ENCODE measurements at regions not wholly inside any gene's neighbourhood (a gene's known extent, or its start where the extent isn't known, plus 50 kb on each side); places are given as distances from the start of the nearest gene placed in this dataset.
"Not testable (repeated sequence)": the region's sequence is repeated elsewhere in the genome, so short reads cannot be mapped to it uniquely, and the experiment has no call there.

DNA sequence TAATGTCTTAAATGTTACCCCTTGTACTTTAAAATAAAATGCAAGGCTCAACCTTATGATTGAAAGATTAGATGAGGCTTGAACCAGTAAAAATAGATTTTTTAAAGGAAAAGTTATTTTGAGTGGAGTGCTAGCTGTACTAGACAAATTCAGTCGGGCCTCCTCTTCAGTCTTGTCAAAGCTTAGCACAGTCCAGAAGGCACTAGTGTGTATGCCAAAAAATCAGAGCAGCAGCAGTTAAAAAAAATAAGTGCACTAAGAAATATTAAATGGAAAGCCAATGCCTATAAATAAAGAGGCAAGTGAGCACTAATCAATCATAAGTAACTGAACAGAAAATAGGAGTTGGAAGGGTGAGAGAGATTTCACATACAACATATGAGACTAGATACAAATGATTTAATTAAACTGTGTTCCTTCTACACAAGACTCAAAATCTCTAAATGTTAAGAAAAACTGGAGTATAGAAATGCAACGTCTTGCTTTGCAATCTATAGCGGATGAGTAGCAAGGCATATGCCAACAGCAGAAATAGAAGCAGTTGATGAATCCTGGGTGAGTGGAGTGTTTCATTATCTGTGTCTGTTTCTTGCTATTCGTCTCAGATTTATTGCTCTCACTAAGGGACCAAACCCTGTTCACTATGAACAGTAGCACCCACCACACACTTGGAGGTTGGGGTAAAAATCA lies 172.1 kb downstream of the ETNK1 start:
- no peak overlapping the region for H3K4me3 Mint-ChIP-seq
- DNase-seq (no peak), ATAC-seq (replicated peaks) (no peak)
- H3K27ac Mint-ChIP-seq, result no peak overlapping the region
- no peaks in the 10 kb centered on the region for H3K4me1 Mint-ChIP-seq (ENCODE audit: low read depth in 2 of 2)
- H3K9me3 Mint-ChIP-seq, result no peaks in the 10 kb centered on the region
- H3K27me3 Mint-ChIP-seq, result peaks cover 11 to 16% of the 10 kb centered on the region in 2 donors
- no peaks in the 10 kb centered on the region for H3K36me3 Mint-ChIP-seq (ENCODE audit: insufficient read depth)

DNA sequence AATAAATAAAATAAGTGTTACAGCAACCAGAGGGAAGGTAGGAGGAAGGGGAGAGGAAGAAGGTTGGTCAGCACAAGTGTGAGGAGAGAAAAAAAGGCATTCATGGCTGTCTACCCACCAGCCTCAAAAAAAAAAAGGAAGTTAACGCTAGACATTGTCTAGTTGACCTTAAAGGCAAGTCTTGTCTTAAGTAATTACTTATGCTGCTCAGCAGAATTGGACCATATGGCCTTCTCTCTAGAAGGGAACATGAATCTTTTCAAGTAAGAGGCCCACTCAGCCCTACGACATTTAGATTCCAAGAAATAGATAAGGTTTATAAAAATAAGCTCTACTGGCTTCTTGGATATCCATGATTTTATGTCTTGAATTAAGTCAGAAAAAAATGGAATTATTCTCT lies 172.7 kb downstream of the ETNK1 start:
- peaks cover 5 to 10% of the 10 kb centered on the region in 2 donors for H3K27me3 Mint-ChIP-seq
- ATAC-seq (replicated peaks) (no peak), DNase-seq (no peak)
- no peak overlapping the region for H3K27ac Mint-ChIP-seq
- H3K36me3 Mint-ChIP-seq (ENCODE audit: insufficient read depth), result no peaks in the 10 kb centered on the region
- no peak overlapping the region for H3K4me3 Mint-ChIP-seq
- no peaks in the 10 kb centered on the region for H3K4me1 Mint-ChIP-seq (ENCODE audit: low read depth in 2 of 2)
- H3K9me3 Mint-ChIP-seq, result no peaks in the 10 kb centered on the region

DNA sequence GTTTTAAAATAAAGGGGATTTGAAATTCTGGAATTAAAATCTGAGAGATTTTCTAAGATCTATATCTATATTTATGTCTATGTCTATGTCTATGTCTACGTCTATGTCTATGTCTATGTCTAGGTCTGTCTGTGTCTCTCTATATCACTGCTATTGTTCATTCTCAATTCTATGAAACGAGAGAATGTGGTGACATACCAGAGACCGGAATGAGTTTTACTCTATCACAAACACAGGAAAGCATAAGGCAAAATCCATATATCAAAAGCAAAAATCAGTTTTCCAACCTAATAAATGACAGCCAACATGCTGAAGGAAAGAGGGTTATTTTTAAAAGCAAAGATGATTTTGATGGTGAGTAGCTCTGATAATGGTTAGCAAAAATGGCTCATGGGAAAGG lies 173.1 kb downstream of the ETNK1 start:
- Mint-ChIP-seq H3K27me3 (peaks cover under 1 to 7% of the 10 kb centered on the region in 2 donors), H3K36me3 (ENCODE audit: insufficient read depth) (no peaks in the 10 kb centered on the region), H3K4me3 (no peak overlapping the region), H3K9me3 (no peaks in the 10 kb centered on the region), H3K4me1 (ENCODE audit: low read depth in 2 of 2) (no peaks in the 10 kb centered on the region), H3K27ac (no peak overlapping the region)
- DNase-seq, result no peak
- ATAC-seq (replicated peaks), result no peak

DNA sequence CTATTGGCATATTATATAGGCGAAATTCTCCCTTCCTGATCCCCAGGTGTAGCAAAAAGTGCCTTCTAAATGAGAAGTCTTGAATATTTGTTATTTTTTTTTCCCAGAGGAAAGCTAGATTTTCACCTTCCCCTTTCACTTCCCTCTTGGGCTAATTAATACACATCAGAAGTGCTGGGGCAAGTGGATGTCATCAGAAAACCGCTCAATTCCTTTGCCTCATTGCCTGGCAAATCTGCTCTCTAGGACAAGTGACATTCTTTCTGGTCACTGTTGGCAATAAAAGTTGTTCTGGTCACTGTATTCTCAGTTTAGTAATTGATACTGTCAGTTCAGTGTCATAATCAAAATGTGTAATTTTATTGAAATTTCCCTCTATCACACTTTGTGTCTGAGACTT lies 174.5 kb downstream of the ETNK1 start:
- no peaks in the 10 kb centered on the region for H3K4me1 Mint-ChIP-seq (ENCODE audit: low read depth in 2 of 2)
- H3K27me3 Mint-ChIP-seq, result peaks cover 6 to 7% of the 10 kb centered on the region in 2 donors
- no peaks in the 10 kb centered on the region for H3K36me3 Mint-ChIP-seq (ENCODE audit: insufficient read depth)
- no peaks in the 10 kb centered on the region for H3K9me3 Mint-ChIP-seq
- DNase-seq (no peak), ATAC-seq (replicated peaks) (no peak)
- H3K4me3 Mint-ChIP-seq, result no peak overlapping the region
- no peak overlapping the region for H3K27ac Mint-ChIP-seq

DNA sequence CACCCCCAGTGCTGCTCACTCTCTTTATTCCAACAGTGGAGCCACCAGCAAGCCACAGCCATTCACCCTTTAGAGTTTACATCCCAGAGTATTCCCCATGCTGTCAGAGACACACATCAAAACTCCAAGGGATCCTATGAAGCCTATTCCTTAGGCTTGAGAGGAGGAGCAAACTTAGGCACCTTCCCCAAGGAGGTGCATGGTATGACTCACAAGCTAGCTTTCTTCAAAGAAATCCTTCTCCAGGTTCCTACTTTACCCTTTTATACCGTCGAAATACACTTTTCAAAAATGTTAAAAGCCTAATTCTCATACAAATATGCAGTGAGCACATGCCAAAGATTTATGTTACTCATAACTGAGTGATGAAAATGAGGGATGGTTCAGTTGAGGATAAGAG lies 175.4 kb downstream of the ETNK1 start:
- no peak overlapping the region for H3K4me3 Mint-ChIP-seq
- H3K27ac Mint-ChIP-seq, result no peak overlapping the region
- H3K27me3 Mint-ChIP-seq, result peaks cover 7 to 14% of the 10 kb centered on the region in 2 donors
- no peaks in the 10 kb centered on the region for H3K36me3 Mint-ChIP-seq (ENCODE audit: insufficient read depth)
- no peaks in the 10 kb centered on the region for H3K9me3 Mint-ChIP-seq
- no peaks in the 10 kb centered on the region for H3K4me1 Mint-ChIP-seq (ENCODE audit: low read depth in 2 of 2)
- no peak for ATAC-seq (replicated peaks)
- no peak for DNase-seq

DNA sequence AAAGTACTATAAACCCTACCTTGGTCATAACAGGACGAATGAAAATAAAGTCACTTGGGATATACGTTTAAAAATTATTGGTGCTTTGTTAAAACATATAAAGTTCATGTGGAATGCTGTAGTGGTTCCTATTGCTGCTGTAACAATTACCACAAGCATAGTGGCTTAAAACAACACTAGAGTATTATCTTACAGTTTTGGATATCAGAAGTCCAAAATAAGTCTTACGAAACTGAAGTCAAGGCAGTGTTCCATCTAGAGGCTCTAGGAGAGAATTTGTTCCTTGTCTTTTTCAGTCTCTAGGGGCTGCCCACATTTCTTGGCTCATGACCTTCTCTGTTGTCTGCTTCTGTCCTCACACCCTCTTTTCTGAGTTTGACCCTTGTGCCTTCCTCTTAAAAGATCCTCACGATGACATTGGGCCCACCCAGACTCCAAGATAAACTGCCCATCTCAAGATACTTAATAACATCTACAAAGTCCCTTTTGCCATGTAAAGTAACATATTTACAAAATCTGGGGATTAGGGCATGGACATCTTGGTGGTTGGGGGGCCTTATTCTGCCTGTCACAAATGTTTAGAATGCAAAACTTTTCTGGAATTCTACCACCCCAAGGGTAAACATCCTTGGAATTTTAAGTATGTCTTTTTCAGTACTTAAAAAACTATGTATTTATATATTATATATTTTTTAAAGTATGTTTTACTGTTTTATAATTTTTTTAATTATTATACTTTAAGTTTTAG lies 178.1 kb downstream of the ETNK1 start:
- DNase-seq (no peak), ATAC-seq (replicated peaks) (no peak)
- H3K27me3 Mint-ChIP-seq, result peaks cover 7 to 21% of the 10 kb centered on the region in 2 donors
- H3K27ac Mint-ChIP-seq, result no peak overlapping the region
- no peaks in the 10 kb centered on the region for H3K4me1 Mint-ChIP-seq (ENCODE audit: low read depth in 2 of 2)
- no peak overlapping the region for H3K4me3 Mint-ChIP-seq
- no peaks in the 10 kb centered on the region for H3K9me3 Mint-ChIP-seq
- no peaks in the 10 kb centered on the region for H3K36me3 Mint-ChIP-seq (ENCODE audit: insufficient read depth)

DNA sequence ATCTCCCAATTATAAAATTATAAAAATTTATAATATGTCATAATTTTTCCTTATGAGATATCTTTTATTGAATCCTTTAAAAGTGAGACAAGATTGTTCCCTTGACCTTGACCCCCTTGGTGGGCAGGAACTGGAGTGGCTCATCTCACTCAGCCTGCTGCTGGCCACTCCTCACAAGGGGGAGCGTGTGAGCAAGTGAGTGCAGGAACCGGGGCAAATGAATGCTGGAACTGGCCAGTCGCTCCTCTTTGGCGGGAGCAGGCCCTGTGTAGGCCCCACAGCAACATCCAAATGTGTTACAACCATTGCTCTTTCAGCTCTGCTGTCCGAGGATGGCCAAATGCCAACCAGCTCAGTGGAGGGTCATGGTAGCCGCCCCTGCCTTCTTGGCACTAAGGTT lies 178.8 kb downstream of the ETNK1 start:
- H3K27me3 Mint-ChIP-seq, result peaks cover 10 to 28% of the 10 kb centered on the region in 2 donors
- no peak overlapping the region for H3K4me3 Mint-ChIP-seq
- H3K36me3 Mint-ChIP-seq (ENCODE audit: insufficient read depth), result no peaks in the 10 kb centered on the region
- H3K9me3 Mint-ChIP-seq, result no peaks in the 10 kb centered on the region
- no peak overlapping the region for H3K27ac Mint-ChIP-seq
- H3K4me1 Mint-ChIP-seq (ENCODE audit: low read depth in 2 of 2), result no peaks in the 10 kb centered on the region
- DNase-seq (no peak), ATAC-seq (replicated peaks) (no peak)

DNA sequence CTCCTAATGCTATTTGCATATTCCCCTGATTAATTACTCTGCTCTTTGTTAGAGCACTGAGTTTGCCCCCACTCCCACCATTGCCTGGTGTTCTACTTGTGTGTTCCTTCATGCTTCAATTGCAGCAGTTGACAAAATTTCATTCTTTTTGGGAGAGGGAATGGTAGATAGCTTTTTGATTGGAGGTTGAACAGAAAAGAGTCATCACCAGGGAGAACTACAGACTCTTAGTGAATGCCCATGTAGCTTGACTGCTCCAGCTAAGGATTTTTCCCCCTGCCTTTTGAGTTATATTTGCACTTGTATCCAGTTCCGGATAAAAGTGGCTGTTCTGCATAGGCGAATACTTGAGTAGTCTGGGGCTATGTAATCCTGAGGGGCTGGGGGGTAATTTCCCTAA lies 183.9 kb downstream of the ETNK1 start:
- Mint-ChIP-seq H3K27me3 (peaks cover 21 to 41% of the 10 kb centered on the region in 2 donors), H3K36me3 (ENCODE audit: insufficient read depth) (no peaks in the 10 kb centered on the region), H3K27ac (no peak overlapping the region), H3K9me3 (no peaks in the 10 kb centered on the region), H3K4me3 (no peak overlapping the region), H3K4me1 (ENCODE audit: low read depth in 2 of 2) (no peaks in the 10 kb centered on the region)
- no peak for ATAC-seq (replicated peaks)
- DNase-seq, result no peak

DNA sequence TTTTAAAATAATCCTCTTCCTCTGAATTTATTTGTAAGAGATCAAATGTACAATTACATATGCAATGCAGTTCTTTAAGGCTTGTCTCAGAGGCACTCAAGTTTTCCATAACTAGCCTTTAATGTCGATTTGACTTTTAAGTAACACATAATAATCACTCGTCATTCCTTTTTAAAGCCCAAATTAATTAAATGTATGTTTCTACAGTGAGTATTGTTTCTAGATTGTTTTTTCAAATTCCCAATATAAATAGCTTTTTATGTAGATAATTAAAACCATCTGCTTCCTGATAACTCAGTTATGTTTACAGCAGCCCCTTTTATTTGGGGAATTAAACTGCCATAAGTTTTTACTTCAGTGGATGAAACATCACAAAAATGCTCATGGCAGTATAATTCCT lies 185.1 kb downstream of the ETNK1 start:
- Mint-ChIP-seq H3K27ac (no peak overlapping the region), H3K36me3 (ENCODE audit: insufficient read depth) (no peaks in the 10 kb centered on the region), H3K9me3 (no peaks in the 10 kb centered on the region), H3K27me3 (peaks cover 26 to 30% of the 10 kb centered on the region in 2 donors), H3K4me1 (ENCODE audit: low read depth in 2 of 2) (no peaks in the 10 kb centered on the region), H3K4me3 (no peak overlapping the region)
- no peak for DNase-seq
- ATAC-seq (replicated peaks), result no peak

DNA sequence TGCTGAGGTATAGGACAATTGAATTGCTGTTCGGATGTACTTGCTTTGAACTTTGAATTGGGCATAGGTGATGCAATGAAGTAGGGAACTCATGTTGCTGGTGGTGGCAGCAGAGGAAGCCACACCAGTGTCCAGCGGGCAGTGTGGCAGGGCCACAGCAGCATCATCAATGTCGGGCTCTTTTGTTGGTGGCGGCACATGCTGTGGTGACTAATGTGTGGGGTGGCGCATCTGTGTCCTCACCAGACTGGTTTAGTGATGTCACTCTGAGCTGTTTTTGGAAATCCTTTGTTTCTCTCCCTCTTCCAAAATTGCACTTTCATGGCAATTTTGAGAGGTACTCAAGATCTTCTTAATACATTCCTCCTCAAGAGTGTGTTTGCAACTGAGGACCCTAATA lies 187.6 kb downstream of the ETNK1 start:
- Mint-ChIP-seq H3K9me3 (no peaks in the 10 kb centered on the region), H3K4me1 (ENCODE audit: low read depth in 2 of 2) (no peaks in the 10 kb centered on the region), H3K4me3 (no peak overlapping the region), H3K36me3 (ENCODE audit: insufficient read depth) (no peaks in the 10 kb centered on the region), H3K27ac (no peak overlapping the region), H3K27me3 (peaks cover 26 to 32% of the 10 kb centered on the region in 2 donors)
- ATAC-seq (replicated peaks) (no peak), DNase-seq (no peak)

DNA sequence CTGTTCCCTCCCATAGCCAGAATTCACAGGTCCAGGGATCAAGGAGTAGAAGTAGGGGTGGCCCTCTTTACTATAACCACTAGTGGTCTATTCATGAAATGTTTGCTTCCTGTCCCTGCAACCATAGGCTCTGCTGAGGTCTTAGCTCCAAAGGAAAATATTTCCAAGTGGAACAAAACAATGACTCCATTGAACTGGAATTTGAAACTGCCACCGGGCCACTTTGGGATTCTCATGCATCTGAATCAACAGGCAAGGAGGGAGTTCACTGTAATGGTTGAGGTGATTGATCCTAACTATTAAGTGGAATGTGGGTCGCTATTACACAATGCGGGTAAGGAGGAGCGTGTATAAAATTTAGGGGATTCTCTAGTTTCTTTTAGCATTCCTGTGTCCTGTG lies 197.0 kb downstream of the ETNK1 start:
- Mint-ChIP-seq H3K4me3 (no peak overlapping the region), H3K27me3 (peaks cover 1 to 18% of the 10 kb centered on the region in 2 donors), H3K4me1 (ENCODE audit: low read depth in 2 of 2) (no peaks in the 10 kb centered on the region), H3K36me3 (ENCODE audit: insufficient read depth) (no peaks in the 10 kb centered on the region), H3K9me3 (peaks cover 0 to 2% of the 10 kb centered on the region in 2 donors), H3K27ac (no peak overlapping the region)
- ATAC-seq (replicated peaks) (no peak), DNase-seq (no peak)

DNA sequence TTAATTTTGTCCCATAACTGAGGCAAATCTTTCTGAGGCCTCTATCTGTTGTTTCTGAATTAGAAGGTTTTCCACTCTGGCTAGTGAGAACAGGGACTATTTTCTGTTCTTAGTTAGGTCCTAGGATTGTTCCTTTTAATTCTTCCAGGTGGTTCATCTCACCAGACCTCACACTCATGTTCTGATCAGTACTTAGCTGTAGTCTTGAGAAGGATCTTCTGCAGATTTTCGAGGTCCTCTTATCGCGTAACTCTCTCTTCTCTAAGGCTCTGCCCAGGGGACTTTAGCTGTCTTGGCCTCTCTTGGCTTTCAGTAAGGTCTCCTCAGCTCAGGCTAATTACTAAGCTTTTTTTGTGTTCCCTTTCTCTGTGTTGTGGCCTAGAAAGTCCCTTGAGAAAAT lies 201.1 kb downstream of the ETNK1 start:
- no peaks in the 10 kb centered on the region for H3K4me1 Mint-ChIP-seq (ENCODE audit: low read depth in 2 of 2)
- peaks cover 3 to 9% of the 10 kb centered on the region in 2 donors for H3K9me3 Mint-ChIP-seq
- peaks cover 34 to 36% of the 10 kb centered on the region in 2 donors for H3K27me3 Mint-ChIP-seq
- no peak overlapping the region for H3K4me3 Mint-ChIP-seq
- H3K36me3 Mint-ChIP-seq (ENCODE audit: insufficient read depth), result no peaks in the 10 kb centered on the region
- DNase-seq, result no peak
- ATAC-seq (replicated peaks), result no peak
- no peak overlapping the region for H3K27ac Mint-ChIP-seq

DNA sequence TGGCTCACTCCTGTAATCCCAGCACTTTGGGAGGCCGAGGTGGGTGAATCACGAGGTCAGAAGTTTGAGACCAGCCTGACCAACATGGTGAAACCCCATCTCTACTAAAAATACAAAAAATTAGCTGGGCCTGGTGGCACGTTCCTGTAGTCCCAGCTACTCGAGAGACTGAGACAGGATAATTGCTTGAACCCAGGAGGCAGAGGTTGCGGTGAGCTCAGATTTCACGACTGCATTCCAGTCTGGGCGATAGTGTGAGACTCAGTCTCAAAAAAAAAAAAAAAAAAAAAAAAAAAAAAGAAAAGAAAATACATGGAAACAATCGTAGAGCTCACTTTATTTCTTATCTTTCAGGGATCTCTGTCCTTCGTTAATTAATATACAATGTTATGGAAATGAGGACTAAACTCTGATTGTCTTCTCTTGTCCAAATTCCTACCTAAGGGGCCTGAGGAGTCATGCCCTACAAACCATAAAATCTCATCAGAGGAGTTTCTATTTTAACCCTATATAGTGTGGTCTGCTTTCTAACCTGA lies 201.5 kb downstream of the ETNK1 start:
- not testable (repeated sequence) for H3K27ac Mint-ChIP-seq; H3K36me3 Mint-ChIP-seq (ENCODE audit: insufficient read depth); H3K4me3 Mint-ChIP-seq; H3K4me1 Mint-ChIP-seq (ENCODE audit: low read depth in 2 of 2); H3K9me3 Mint-ChIP-seq; DNase-seq; ATAC-seq (replicated peaks)
- peaks cover 34 to 36% of the 10 kb centered on the region in 2 donors for H3K27me3 Mint-ChIP-seq

DNA sequence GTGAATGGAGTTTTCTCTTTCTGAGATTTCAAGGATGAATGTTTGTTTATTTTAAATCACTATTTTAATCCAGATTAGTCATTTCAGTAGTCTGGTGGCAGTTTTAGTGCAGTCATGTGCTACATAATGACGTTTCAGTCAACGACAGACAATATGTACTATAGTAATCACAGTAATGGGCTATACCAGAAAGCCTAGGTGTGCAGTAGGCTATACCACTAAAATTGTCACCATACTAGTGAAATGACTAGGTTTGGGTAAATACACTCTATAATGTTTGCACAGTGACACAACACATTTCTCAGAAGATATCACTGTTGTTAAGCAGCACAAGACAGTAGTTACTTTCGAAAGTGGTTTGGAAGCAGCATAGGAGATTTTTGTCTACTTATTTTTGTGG lies 203.1 kb downstream of the ETNK1 start:
- H3K36me3 Mint-ChIP-seq (ENCODE audit: insufficient read depth), result no peaks in the 10 kb centered on the region
- H3K4me3 Mint-ChIP-seq, result no peak overlapping the region
- ATAC-seq (replicated peaks) (no peak), DNase-seq (no peak)
- peaks cover 2 to 9% of the 10 kb centered on the region in 2 donors for H3K9me3 Mint-ChIP-seq
- H3K27ac Mint-ChIP-seq, result no peak overlapping the region
- H3K4me1 Mint-ChIP-seq (ENCODE audit: low read depth in 2 of 2), result no peaks in the 10 kb centered on the region
- H3K27me3 Mint-ChIP-seq, result peaks cover 34 to 36% of the 10 kb centered on the region in 2 donors
